H1 (cell line): ENCODE measurements at regions not wholly inside any gene's neighbourhood (a gene's known extent, or its start where the extent isn't known, plus 50 kb on each side); places are given as distances from the start of the nearest gene placed in this dataset.

Source experiments
- CTCF ChIA-PET: fragments of 300-600 bp; sonication (Branson Sonifier 250); formaldehyde crosslinking; loops from one replicate; lab custom pipeline; 2021; ENCODE audit not compliant: partially characterized antibody; lab: Charles Lee
- POLR2A ChIA-PET: fragments of 300-600 bp; sonication (Branson Sonifier 250); formaldehyde crosslinking; loops from one replicate; lab custom pipeline; 2021; ENCODE audit warnings: inconsistent platforms; ENCODE audit not compliant: partially characterized antibody; lab: Charles Lee
- DNase-seq, 2 experiments: peaks; one replicate each; pipeline versions ENCODE4 v3.0.0 to v3.0.0-alpha.2; 2010 to 2022; ENCODE audit warnings: low spot score in 2 of 2, low read depth in 1 of 2, mixed read lengths in 1 of 2
- FAIRE-seq: peaks from 2 replicates; lab custom pipeline; 2011; peaks lifted over from hg19 to GRCh38; lab: Jason Lieb, UNC
- H2AFZ ChIP-seq: 2 replicates; pipeline ENCODE4 v1.8.1; 2012; ENCODE audit warnings: low read length, inconsistent platforms
- H2AK5ac ChIP-seq: 2 replicates; pipeline ENCODE4 v1.6.1; 2013; ENCODE audit warnings: low read depth, low read length
- H2BK120ac ChIP-seq: replicated peaks from 2 replicates; pipeline ENCODE3; 2013; ENCODE audit warnings: low read depth, low read length, inconsistent platforms
- H2BK12ac ChIP-seq: 2 replicates; pipeline ENCODE4 v1.6.1; 2013; ENCODE audit warnings: low read depth, low read length
- H2BK15ac ChIP-seq: 2 replicates; pipeline ENCODE4 v1.6.1; 2013; ENCODE audit warnings: low read length
- H2BK20ac ChIP-seq: 2 replicates; pipeline ENCODE4 v1.6.1; 2013; ENCODE audit warnings: low read length
- H2BK5ac ChIP-seq: 2 replicates; pipeline ENCODE4 v1.6.1; 2013; ENCODE audit warnings: low read depth, low read length
- H3K14ac ChIP-seq: 2 replicates; pipeline ENCODE4 v1.6.1; 2013; ENCODE audit warnings: inconsistent platforms; ENCODE audit not compliant: insufficient read length
- H3K18ac ChIP-seq: 2 replicates; pipeline ENCODE4 v1.6.1; 2013; ENCODE audit warnings: low read length; ENCODE audit errors: extremely low read depth
- H3K23ac ChIP-seq: 2 replicates; pipeline ENCODE4 v1.6.1; 2013; ENCODE audit warnings: inconsistent platforms; ENCODE audit not compliant: insufficient read length
- H3K23me2 ChIP-seq: 2 replicates; pipeline ENCODE4 v1.6.1; 2013; ENCODE audit warnings: low read depth, low read length
- H3K27ac ChIP-seq: 2 replicates; pipeline ENCODE4 v1.6.1; 2011; ENCODE audit warnings: low read depth, low read length, inconsistent platforms
- H3K27me3 ChIP-seq, 4 experiments: replicated peaks in 1 of 4; 1 replicate in 1 of 4; 2 replicates in 3 of 4; pipeline versions ENCODE4 v1.6.1 to v1.8.1; 2011 to 2013; ENCODE audit warnings: low read length in 3 of 4, mild to moderate bottlenecking in 3 of 4, inconsistent platforms in 2 of 4, mixed read lengths in 2 of 4, moderate library complexity in 1 of 4; ENCODE audit not compliant: control insufficient read depth in 3 of 4, insufficient read depth in 3 of 4; ENCODE audit errors: extremely low read depth in 1 of 4
- H3K36me3 ChIP-seq, 4 experiments: 2 replicates each; pipeline versions ENCODE4 v1.6.1 to v1.8.1; 2011 to 2013; ENCODE audit warnings: mild to moderate bottlenecking in 4 of 4, low read length in 3 of 4, moderate library complexity in 2 of 4, control low read depth in 1 of 4, inconsistent platforms in 1 of 4; ENCODE audit not compliant: insufficient read depth in 4 of 4, control insufficient read depth in 2 of 4
- H3K4ac ChIP-seq: replicated peaks from 2 replicates; pipeline ENCODE3; 2013; ENCODE audit warnings: low read length, low read depth, mixed read lengths, inconsistent platforms; ENCODE audit not compliant: insufficient read length
- H3K4me1 ChIP-seq, 4 experiments: replicated peaks in 1 of 4; 1 replicate in 1 of 4; 2 replicates in 3 of 4; pipeline versions ENCODE4 v1.6.1 to v1.8.1; 2011 to 2013; ENCODE audit warnings: low read length in 3 of 4, inconsistent platforms in 2 of 4, mixed read lengths in 1 of 4; ENCODE audit not compliant: insufficient read depth in 4 of 4, control insufficient read depth in 3 of 4
- H3K4me2 ChIP-seq, 2 experiments: 2 replicates each; pipeline versions ENCODE4 v1.6.1 to v1.8.1; 2011 to 2013; ENCODE audit warnings: low read depth in 2 of 2, low read length in 2 of 2, control low read depth in 1 of 2, inconsistent platforms in 1 of 2, mild to moderate bottlenecking in 1 of 2; ENCODE audit not compliant: insufficient read depth in 1 of 2
- H3K4me3 ChIP-seq, 4 experiments: fragments of 200-600, 300-600 bp in 1 of 4; sonication (generic), shearing (Covaris generic), sonication (Bioruptor Twin) in 1 of 4; 2 replicates each; pipeline versions ENCODE4 v1.5.1 to v1.8.1; 2011 to 2016; ENCODE audit warnings: low read length in 4 of 4, low read depth in 3 of 4, control low read depth in 2 of 4, inconsistent platforms in 2 of 4, mild to moderate bottlenecking in 2 of 4, mixed read lengths in 1 of 4, moderate library complexity in 1 of 4; ENCODE audit not compliant: insufficient read depth in 2 of 4; ENCODE audit errors: extremely low read depth in 1 of 4
- H3K56ac ChIP-seq: replicated peaks from 2 replicates; pipeline ENCODE3; 2013; ENCODE audit warnings: low read depth, mild to moderate bottlenecking, mixed read lengths, low read length, inconsistent platforms; ENCODE audit not compliant: insufficient read length
- H3K79me1 ChIP-seq: 2 replicates; pipeline ENCODE4 v1.6.1; 2013; ENCODE audit warnings: low read depth, low read length, control low read depth
- H3K79me2 ChIP-seq, 2 experiments: 2 replicates each; pipeline versions ENCODE4 v1.6.1 to v1.8.1; 2012 to 2013; ENCODE audit warnings: low read length in 2 of 2, mild to moderate bottlenecking in 2 of 2, inconsistent platforms in 1 of 2; ENCODE audit not compliant: insufficient read depth in 2 of 2, control insufficient read depth in 1 of 2
- H3K9ac ChIP-seq, 4 experiments: replicated peaks in 1 of 4; 1 replicate in 1 of 4; 2 replicates in 3 of 4; pipeline versions ENCODE4 v1.6.1 to v1.8.1; 2011 to 2013; ENCODE audit warnings: low read depth in 3 of 4, low read length in 3 of 4, control low read depth in 2 of 4, mild to moderate bottlenecking in 2 of 4, moderate library complexity in 2 of 4, inconsistent platforms in 1 of 4; ENCODE audit errors: extremely low read depth in 1 of 4
- H3K9me3 ChIP-seq, 2 experiments: 2 replicates each; pipeline versions ENCODE4 v1.6.1 to v1.8.1; 2012 to 2013; ENCODE audit warnings: mild to moderate bottlenecking in 2 of 2, moderate library complexity in 2 of 2, control low read depth in 1 of 2, inconsistent platforms in 1 of 2, low read depth in 1 of 2, low read length in 1 of 2, mixed read lengths in 1 of 2; ENCODE audit not compliant: insufficient read depth in 2 of 2
- H4K20me1 ChIP-seq, 2 experiments: replicated peaks in 1 of 2; 2 replicates each; pipeline versions ENCODE3 to v1.8.1; 2011 to 2013; ENCODE audit warnings: inconsistent platforms in 2 of 2, low read length in 2 of 2, mild to moderate bottlenecking in 1 of 2; ENCODE audit not compliant: insufficient read depth in 2 of 2, control insufficient read depth in 1 of 2
- H4K5ac ChIP-seq: 2 replicates; pipeline ENCODE4 v1.6.1; 2013; ENCODE audit warnings: low read length, low read depth, mixed read lengths, inconsistent platforms; ENCODE audit not compliant: insufficient read length
- H4K8ac ChIP-seq: 2 replicates; pipeline ENCODE4 v1.8.0; 2013; ENCODE audit warnings: mild to moderate bottlenecking, moderate library complexity, low read length, inconsistent platforms; ENCODE audit not compliant: insufficient read depth; ENCODE audit errors: extremely low read depth
- H4K91ac ChIP-seq: replicated peaks from 2 replicates; pipeline ENCODE3; 2013; ENCODE audit warnings: low read length, mixed read lengths, inconsistent platforms; ENCODE audit not compliant: insufficient read length
- CBX8 ChIP-seq: fragments of 300-800, 300-1000 bp; sonication (generic); IDR thresholded peaks from 2 replicates; pipeline ENCODE4 v1.7.1; 2016; ENCODE audit warnings: low read depth, low read length, borderline replicate concordance
- GTF2F1 ChIP-seq: IDR thresholded peaks from 2 replicates; pipeline ENCODE4 v1.6.1; 2012; ENCODE audit warnings: low read depth, low read length, improper control_type of control experiment, borderline replicate concordance
- POLR2AphosphoS5 ChIP-seq: IDR thresholded peaks from 2 replicates; pipeline ENCODE4 v1.6.1; 2011; ENCODE audit warnings: low read depth, low read length
- RNF2 ChIP-seq: fragments of 200-900, 300-1000 bp; sonication (generic); IDR thresholded peaks from 2 replicates; pipeline ENCODE4 v1.7.1; 2016; ENCODE audit warnings: borderline replicate concordance, low read depth, mild to moderate bottlenecking, antibody characterized with exemption, low read length; ENCODE audit not compliant: poor library complexity, severe bottlenecking; ENCODE audit errors: missing control alignments
- SIX5 ChIP-seq: IDR thresholded peaks from 2 replicates; pipeline ENCODE4 v1.6.1; 2011; ENCODE audit warnings: mild to moderate bottlenecking, low read depth, low read length
- USF2 ChIP-seq: IDR thresholded peaks from 2 replicates; pipeline ENCODE4 v1.6.1; 2011; ENCODE audit warnings: low read length, improper control_type of control experiment
- ZNF274 ChIP-seq: IDR thresholded peaks from 2 replicates; pipeline ENCODE4 v1.7.0; 2012; ENCODE audit warnings: low read length, borderline replicate concordance; ENCODE audit errors: extremely low read depth
- WGBS, 2 experiments: shearing (Covaris generic) in 1 of 2; methylation state at CpG; one replicate each; pipeline versions ENCODE4 v1.1.6 to v1.1.7; 2013 to 2015; ENCODE audit warnings: low lambda C conversion rate in 2 of 2, mixed read lengths in 2 of 2, inconsistent platforms in 1 of 2, low coverage in 1 of 2, missing lambda C conversion rate in 1 of 2; ENCODE audit not compliant: insufficient replicate concordance in 2 of 2, insufficient coverage in 1 of 2, insufficient read length in 1 of 2; ENCODE audit errors: extremely low coverage in 1 of 2, missing lambda C conversion rate in 1 of 2; 5-methylcytosine and 5-hydroxymethylcytosine counted together

GRCh38 chr13:82614086-82614485 is 1268.2 kb downstream of the SLITRK1 start:
- Histone ChIP-seq H3K4ac (no peak overlapping the region), H2AFZ (no peak overlapping the region), H4K5ac (no peak overlapping the region), H3K4me3 (no peak overlapping the region), H2BK5ac (no peak overlapping the region), H3K23ac (no peak overlapping the region), H3K4me2 (no peak overlapping the region), H3K56ac (no peak overlapping the region), H2BK12ac (no peak overlapping the region), H2BK20ac (no peak overlapping the region), H3K36me3 (no peaks in the 10 kb centered on the region), H4K20me1 (no peaks in the 10 kb centered on the region), H3K18ac (no peak overlapping the region), H2AK5ac (no peak overlapping the region), H3K27ac (no peak overlapping the region), H3K9ac (no peak overlapping the region), H3K27me3 (no peaks in the 10 kb centered on the region), H4K91ac (no peak overlapping the region), H3K23me2 (no peaks in the 10 kb centered on the region), H3K9me3 (no peaks in the 10 kb centered on the region), H3K79me1 (no peaks in the 10 kb centered on the region), H3K4me1 (no peaks in the 10 kb centered on the region), H2BK120ac (no peak overlapping the region), H4K8ac (no peak overlapping the region), H2BK15ac (no peak overlapping the region), H3K14ac (no peak overlapping the region), H3K79me2 (no peaks in the 10 kb centered on the region)
- FAIRE-seq (peak; percentile 19), DNase-seq (no peak)
- ChIA-PET POLR2A (no interaction called here), CTCF (no interaction called here)
- WGBS, 2 experiments, result 100% methylated on average over 2 of the region's 2 CpGs; no CpG with 5 or more reads in 1 of the 2 experiments
- TF ChIP-seq SIX5 (no peak), ZNF274 (no peak), RNF2 (no peak), USF2 (no peak), POLR2AphosphoS5 (no peak), CBX8 (no peak), GTF2F1 (no peak)
